HG03565 (cell line): ENCODE measurements at regions not wholly inside any gene's neighbourhood (a gene's known extent, or its start where the extent isn't known, plus 50 kb on each side); places are given as distances from the start of the nearest gene placed in this dataset.
A peak's percentile ranks its signal among the peaks of the same experiment; 100 is the strongest.
"Not testable (repeated sequence)": the region's sequence is repeated elsewhere in the genome, so short reads cannot be mapped to it uniquely, and the experiment has no call there.

Experiments used
- ATAC-seq: cut with Tn5 transposase; IDR thresholded peaks from one replicate; pipeline ENCODE4 v1.9.1; 2021; ENCODE audit warnings: mild to moderate bottlenecking, moderate library complexity; ENCODE audit not compliant: unreplicated experiment

DNA sequence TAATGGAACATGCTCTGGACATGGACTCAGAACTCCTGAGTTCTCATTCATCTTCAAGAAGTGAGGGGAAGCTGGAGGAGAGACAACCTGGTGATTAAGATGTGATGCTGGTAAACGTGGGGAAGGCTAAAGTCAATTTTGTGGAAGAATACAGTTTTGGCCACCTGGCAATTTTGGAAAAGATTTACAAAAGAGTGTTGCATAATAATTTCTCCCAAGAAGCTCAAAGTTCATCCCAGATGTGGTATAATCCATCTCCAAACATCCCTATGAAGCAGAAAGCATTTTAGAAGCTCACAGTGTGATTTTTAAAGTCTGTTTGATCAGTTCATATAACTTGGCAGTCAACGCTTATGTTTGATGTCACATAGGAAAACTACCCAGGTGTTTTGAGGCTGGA, 208.7 kb downstream of the LMX1A start:
- no peak for ATAC-seq

- peak; percentile 74 for ATAC-seq
Observed at GRCh38 chr1:165144757-165145397, 211.6 kb downstream of the LMX1A start.

- no peak for ATAC-seq
Observed at GRCh38 chr1:165143437-165144065, 213.0 kb downstream of the LMX1A start.

DNA sequence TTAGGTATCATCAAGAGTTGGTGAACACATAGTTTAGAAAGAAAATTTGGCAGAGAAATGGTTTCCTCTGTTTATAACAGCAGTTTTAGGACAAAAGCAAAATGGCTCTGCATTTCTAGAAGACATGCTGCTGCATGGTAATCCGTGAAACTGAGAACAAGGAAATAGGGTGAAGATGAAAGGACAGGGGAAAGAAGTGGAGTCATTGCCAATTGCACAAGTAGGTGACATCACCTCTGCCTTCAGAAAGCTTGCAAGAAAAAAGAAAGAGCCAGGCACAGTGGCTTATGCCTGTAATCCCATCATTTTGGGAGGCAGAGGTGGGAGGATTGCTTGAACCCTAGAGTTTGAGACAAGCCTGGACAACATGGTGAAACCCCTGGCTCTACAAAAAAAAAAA, 217.6 kb downstream of the LMX1A start:
- no peak for ATAC-seq

DNA sequence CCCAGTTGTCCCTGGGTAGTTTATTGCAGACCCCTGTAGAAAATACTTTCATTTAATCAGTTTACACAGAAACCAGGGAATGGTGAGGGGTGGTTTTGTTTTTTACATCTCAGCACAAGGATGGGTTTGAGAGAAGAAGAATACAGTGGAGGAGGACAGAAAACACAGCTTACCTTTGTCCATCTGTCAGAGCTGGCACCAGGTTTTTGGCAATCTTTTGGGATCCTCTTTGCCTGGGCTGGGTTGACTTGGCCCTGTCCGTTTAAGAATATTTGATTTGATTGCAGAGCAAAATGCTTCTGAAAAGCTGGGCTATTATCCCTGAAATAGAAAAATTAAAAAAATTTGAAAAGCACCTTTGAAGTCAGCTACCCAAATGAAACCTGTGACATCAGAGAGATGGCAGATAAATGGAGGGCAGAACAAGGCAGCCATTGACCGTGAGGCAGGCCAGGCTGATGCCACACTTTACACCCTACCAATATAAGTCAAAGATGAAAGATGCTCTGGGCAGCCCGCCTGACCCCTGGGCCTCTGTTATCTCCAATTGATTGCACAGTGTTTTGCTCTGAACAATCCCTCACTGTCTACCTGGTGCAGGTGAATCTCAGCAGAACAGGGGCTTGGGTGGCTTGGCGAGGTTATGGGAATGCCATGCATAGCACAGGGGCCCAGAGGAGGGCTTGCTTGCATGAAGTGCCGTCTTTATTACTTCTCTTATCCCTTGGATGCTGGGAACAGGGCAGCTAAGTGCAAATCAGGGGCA, 218.8 kb downstream of the LMX1A start:
- no peak for ATAC-seq

- no peak for ATAC-seq
Observed at GRCh38 chr1:165134431-165134830, 222.1 kb downstream of the LMX1A start.

- peak; percentile 75 for ATAC-seq
Observed at GRCh38 chr1:165129568-165130164, 226.8 kb downstream of the LMX1A start.

- no peak for ATAC-seq
Observed at GRCh38 chr1:165124772-165125171, 231.7 kb downstream of the LMX1A start.

GRCh38 chr1:165119086-165119485, 237.4 kb downstream of the LMX1A start:
- no peak for ATAC-seq

DNA sequence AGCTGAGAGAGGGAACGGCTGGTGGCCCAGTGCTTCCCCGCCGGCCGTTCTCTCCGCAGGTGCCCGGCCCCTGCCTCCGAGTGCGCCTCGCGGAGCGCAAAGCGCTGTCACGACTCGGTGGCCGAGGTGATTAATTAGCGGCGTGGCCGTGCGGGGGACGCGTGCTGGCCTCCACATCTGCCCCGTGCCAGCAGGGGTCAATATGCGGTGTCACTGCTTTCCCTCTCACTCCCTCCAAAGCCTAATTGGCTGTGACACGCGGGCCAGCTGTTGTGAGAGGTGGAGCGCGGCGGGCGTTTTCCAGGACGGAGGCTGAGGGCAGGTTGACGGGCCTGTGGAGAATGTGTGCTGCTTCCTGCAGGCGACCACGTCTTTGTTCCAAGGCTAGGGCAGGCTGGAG, 239.0 kb downstream of the LMX1A start:
- no peak for ATAC-seq

- ATAC-seq, result no peak
Observed at GRCh38 chr1:165116732-165117131, 239.8 kb downstream of the LMX1A start.

DNA sequence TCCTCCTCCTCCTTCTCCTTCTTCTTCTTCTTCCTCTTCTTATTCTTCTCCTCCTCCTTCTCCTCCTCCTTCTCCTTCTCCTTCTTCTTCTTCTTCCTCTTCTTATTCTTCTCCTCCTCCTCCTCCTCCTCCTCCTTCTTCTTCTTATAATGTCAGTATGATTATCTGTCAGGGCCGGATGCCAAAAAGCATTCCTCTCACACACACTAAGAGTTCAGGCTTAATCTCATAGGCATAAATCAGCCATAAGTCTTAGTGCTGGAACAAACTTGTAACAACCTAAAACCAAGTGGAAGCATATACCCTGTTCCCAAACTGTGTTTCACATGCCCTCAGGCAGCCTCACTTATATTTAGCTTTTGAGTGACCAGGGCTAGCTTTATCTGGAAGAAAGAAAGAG, 240.3 kb downstream of the LMX1A start:
- no peak for ATAC-seq

DNA sequence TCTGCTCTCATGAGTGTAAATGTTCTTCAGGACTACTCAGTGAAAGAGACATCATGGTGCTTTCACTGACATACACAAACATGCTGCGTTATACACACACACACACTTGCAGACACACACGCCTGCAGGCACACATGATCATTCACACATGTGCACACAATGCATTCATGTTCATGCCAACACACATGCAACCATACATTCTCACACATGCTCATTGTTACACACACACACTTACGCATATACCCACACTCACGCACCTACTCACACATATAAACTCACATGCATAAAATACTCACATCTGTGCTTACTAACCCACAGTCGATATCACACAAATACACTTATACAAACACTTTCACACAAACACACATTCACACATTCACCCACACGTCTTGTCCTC, 241.6 kb downstream of the LMX1A start:
- ATAC-seq, result no peak

DNA sequence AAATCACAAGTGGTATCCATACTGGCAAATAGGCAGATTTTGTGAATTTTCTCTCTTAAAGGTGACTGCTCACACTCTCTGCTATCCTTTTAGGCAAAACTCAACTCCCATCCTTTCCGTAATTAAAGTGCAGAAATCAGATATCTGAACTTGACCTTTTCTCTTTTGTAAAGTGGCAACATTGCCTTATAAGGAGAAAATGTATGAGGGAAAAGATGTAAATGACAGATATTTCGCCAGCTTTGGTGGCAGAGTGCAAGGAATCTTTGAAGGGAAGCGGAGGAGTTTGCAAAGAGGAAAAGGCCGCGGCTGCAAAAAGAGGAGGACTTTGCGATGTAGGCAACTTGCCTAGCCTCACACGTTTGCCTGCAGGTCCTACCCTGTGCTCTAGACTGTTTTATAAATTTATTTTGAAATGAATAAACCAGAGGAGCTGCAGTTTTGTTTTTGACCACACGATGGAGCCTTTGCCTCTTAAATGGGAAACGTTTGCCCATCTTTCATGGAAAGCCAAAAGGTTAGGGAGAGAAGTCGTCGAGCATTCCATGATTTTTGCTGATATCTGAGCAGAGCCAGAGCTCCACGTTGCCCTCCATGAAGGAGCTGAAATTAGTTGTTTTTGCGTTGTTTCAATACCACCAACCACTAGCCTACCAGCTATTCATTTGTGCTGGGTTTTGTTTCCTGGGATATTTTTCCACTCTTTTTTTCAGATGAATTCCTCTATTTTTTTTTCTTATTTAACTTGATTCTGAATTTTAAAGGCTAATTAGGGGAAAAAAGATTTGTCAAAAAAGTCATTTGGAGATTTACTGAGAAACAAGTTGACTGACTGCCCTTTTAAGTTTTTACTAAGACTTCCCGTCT, 242.3 kb downstream of the LMX1A start:
- ATAC-seq, result no peak

DNA sequence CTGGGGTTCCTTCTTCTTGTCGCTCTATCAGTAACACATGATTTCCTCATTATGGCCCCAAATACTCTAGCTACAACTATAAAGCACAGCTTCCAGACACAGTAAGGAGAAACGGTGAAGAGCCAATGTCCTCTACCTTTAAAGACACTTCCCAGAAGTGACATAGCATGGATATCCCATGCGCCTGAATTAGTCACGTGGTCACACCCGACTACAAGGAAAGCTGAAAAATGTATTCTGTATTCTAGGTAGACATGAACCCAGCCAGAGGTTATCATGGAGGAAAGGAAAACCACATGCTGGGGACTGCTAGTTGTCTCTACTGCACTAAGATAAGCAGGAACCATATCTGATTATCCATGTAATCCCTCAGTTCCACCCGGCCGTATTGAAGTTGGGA, 244.3 kb downstream of the LMX1A start:
- ATAC-seq, result no peak

- no peak for ATAC-seq
Observed at GRCh38 chr1:165109013-165109412, 247.5 kb downstream of the LMX1A start.

GRCh38 chr1:165092542-165093162, 263.9 kb downstream of the LMX1A start:
- not testable (repeated sequence) for ATAC-seq

DNA sequence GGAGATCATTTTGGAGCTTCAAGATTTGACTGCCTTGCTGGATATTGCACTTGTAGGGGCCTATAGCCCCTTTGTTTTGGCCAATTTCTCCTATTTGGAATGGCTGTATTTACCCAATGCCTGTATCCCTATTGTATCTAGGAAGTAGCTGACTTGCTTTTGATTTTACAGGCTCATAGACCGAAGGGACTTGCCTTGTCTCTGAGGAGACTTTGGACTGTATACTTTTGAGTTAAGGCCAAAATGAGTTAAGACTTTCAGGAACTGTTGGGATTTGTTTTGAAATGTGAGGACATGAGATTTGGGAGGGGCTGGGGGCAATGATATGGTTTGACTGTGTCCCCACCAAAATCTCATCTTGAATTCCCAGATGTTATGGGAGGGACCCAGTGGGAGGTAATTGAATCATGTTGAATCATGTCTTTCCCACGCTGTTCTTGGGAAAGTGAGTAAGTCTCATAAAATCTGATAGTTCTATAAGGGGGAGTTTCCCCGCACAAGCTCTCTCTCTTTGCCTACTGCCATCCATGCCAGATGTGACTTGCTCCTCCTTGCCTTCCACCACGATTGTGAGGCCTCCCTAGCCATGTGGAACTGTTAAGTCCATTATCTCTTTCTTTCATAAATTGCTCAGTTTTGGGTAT, 276.1 kb downstream of the LMX1A start:
- no peak for ATAC-seq

DNA sequence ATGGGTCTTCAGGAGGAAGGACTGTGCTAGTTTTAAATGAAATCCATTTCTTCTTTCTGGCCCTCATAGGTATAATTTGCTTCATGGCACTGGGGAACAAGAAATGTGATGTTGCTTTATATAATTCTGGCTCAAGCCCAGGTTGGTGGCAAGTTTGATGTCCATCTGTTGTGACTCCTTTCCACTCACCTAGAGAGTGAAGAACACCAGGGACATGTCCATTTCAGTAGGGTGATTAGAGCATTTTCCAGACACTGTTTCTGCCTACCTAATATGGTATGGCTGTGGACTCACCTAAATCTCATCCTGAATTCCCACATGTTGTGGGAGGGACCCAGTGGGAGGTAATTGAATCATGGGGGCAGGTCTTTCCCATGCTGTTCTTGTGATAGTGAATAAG, 278.1 kb downstream of the LMX1A start:
- ATAC-seq, result no peak
